ENCODE measurements at regions not wholly inside any gene's neighbourhood (a gene's known extent, or its start where the extent isn't known, plus 50 kb on each side); places are given as distances from the start of the nearest gene placed in this dataset.
A peak's percentile ranks its signal among the peaks of the same experiment; 100 is the strongest.
"Not testable (repeated sequence)": the region's sequence is repeated elsewhere in the genome, so short reads cannot be mapped to it uniquely, and the experiment has no call there.

DNA sequence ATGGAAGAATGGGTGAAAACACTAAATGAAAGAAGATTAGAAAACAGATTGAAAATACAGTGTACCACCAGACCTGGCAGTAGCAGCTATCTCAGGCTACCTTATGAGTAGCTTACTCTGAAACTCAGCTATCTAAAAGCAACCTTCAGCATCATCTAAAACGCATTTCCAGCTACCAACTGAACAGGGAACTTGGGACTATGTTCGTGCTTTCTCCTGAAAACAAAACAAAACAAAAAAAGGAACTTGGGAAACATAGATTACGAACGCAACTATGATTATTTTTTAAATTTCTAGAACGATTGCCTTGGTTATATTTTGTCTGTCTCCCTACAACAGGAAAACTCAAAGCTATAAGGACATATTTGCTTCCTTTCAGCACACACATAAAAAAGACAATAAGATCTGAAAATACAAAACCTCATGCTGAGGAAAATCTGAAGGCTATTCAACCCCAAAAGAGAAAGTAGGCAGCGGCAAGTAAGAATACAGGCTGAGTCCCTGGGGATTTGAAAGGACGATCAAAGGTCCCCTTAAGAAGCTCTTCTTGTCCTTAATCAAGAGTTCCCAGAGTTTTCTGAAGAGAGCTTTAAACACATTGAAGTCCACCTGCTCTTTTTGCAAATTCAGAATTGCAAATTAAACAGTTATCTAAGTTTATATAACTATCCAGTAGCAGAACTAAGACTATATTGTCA lies 53.4 kb downstream of the OR2K2 start:
- DNase-seq (ENCODE audit: insufficient read length) (no peak), FAIRE-seq (no peak)

DNA sequence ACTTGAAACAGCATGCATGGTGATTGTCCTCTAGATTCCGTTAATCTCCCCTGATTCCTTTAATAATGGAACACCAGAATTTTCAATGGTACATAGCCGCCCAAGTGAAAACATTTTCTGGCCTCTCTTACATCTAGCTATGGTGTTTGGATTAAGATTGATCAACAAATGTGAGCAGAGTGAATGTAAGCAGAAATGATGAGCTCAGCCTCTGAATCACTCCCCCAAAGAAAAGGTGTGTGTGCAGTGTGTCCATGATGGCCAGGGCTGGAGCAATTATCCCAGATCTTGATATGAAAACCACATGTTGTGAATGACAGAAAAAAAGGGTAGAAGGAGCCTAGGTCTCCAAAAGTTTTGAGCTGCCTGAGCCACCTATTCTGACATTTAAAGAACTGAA lies 55.3 kb downstream of the OR2K2 start:
- DNase-seq (ENCODE audit: insufficient read length) (no peak), FAIRE-seq (no peak)
- TF ChIP-seq POLR2AphosphoS5 (IDR thresholded peaks at IDR 0.05; ENCODE audit: low read depth, low read length): no peak

More for the DNA sequence above, 53.4 kb downstream of the OR2K2 start:
- no peak for TF ChIP-seq TAF1 (IDR thresholded peaks at IDR 0.05; ENCODE audit: borderline replicate concordance, low read depth, low read length)
- TF ChIP-seq POLR2A (IDR thresholded peaks at IDR 0.05; ENCODE audit: low read depth, low read length): no peak
- TF ChIP-seq POLR2AphosphoS5 (IDR thresholded peaks at IDR 0.05; ENCODE audit: low read depth, low read length): no peak

- no peak for FAIRE-seq
- DNase-seq (ENCODE audit: insufficient read length): no peak
Measured at GRCh38 chr9:111272581-111272980, 57.4 kb downstream of the OR2K2 start.

GRCh38 chr9:111271481-111272080 lies 58.4 kb downstream of the OR2K2 start:
- TF ChIP-seq TAF1 (IDR thresholded peaks at IDR 0.05; ENCODE audit: borderline replicate concordance, low read depth, low read length) (no peak), POLR2AphosphoS5 (IDR thresholded peaks at IDR 0.05; ENCODE audit: low read depth, low read length) (no peak), POLR2A (IDR thresholded peaks at IDR 0.05; ENCODE audit: low read depth, low read length) (no peak)
- FAIRE-seq (no peak), DNase-seq (ENCODE audit: insufficient read length) (no peak)

More at GRCh38 chr9:111272581-111272980, 57.4 kb downstream of the OR2K2 start:
- TF ChIP-seq POLR2AphosphoS5 (IDR thresholded peaks at IDR 0.05; ENCODE audit: low read depth, low read length) (no peak), TAF1 (IDR thresholded peaks at IDR 0.05; ENCODE audit: borderline replicate concordance, low read depth, low read length) (no peak)

GRCh38 chr9:111271047-111271446 lies 59.0 kb downstream of the OR2K2 start:
- TF ChIP-seq POLR2AphosphoS5 (IDR thresholded peaks at IDR 0.05; ENCODE audit: low read depth, low read length) (no peak), POLR2A (IDR thresholded peaks at IDR 0.05; ENCODE audit: low read depth, low read length) (no peak), TAF1 (IDR thresholded peaks at IDR 0.05; ENCODE audit: borderline replicate concordance, low read depth, low read length) (no peak)
- DNase-seq (ENCODE audit: insufficient read length) (no peak), FAIRE-seq (peak; percentile 67)

DNA sequence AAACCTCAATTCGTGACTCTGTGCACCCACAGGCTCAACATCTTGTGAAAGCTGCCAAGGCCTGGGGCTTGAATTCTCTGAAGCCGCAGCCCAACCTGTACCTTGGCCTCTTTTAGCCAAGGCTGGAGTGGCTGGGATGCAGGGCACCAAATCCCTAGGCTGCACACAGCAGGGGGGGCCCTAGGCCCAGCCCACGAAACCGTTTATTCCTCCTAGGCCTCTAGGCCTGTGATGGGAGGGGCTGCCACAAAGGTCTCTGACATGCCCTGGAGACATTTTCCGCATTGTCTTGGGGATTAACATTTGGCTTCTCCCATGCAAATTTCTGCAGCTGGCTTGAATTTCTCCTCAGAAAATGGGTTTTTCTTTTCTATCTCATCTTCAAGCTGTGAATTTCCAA lies 64.0 kb downstream of the OR2K2 start:
- FAIRE-seq; DNase-seq (ENCODE audit: insufficient read length): not testable (repeated sequence)

DNA sequence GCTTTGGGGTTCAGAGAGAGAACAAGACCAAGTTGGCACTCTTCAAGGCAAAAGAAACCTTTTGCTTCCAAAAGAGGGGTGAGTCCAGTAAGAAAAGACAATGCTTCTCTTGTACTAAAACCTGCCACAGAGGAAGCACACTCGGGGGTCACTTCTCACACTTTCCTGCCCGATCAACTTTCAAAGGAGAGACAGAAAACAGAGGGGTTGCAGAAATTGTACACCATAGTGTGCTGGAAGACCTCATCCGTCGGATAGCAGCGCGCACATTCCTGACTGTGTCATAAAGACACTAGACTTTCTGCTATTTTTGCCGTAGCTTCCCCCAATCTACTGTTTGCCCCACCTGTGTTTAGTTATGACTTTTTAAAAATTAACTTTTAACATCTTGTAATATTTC lies 66.9 kb downstream of the OR2K2 start:
- FAIRE-seq: no peak
- no peak for TF ChIP-seq POLR2A (IDR thresholded peaks at IDR 0.05; ENCODE audit: low read depth, low read length)
- TF ChIP-seq POLR2AphosphoS5 (IDR thresholded peaks at IDR 0.05; ENCODE audit: low read depth, low read length): no peak
- no peak for TF ChIP-seq TAF1 (IDR thresholded peaks at IDR 0.05; ENCODE audit: borderline replicate concordance, low read depth, low read length)
- no peak for DNase-seq (ENCODE audit: insufficient read length)

GRCh38 chr9:111258875-111259271 lies 71.2 kb downstream of the OR2K2 start:
- TF ChIP-seq TAF1 (IDR thresholded peaks at IDR 0.05; ENCODE audit: borderline replicate concordance, low read depth, low read length): no peak
- no peak for TF ChIP-seq POLR2AphosphoS5 (IDR thresholded peaks at IDR 0.05; ENCODE audit: low read depth, low read length)
- TF ChIP-seq POLR2A (IDR thresholded peaks at IDR 0.05; ENCODE audit: low read depth, low read length): no peak
- DNase-seq (ENCODE audit: insufficient read length) (no peak), FAIRE-seq (no peak)

- no peak for DNase-seq (ENCODE audit: insufficient read length)
- TF ChIP-seq TAF1 (IDR thresholded peaks at IDR 0.05; ENCODE audit: borderline replicate concordance, low read depth, low read length): no peak
- TF ChIP-seq POLR2AphosphoS5 (IDR thresholded peaks at IDR 0.05; ENCODE audit: low read depth, low read length): no peak
- no peak for TF ChIP-seq POLR2A (IDR thresholded peaks at IDR 0.05; ENCODE audit: low read depth, low read length)
- no peak for FAIRE-seq
Measured at GRCh38 chr9:111258209-111258874, 71.7 kb downstream of the OR2K2 start.

DNA sequence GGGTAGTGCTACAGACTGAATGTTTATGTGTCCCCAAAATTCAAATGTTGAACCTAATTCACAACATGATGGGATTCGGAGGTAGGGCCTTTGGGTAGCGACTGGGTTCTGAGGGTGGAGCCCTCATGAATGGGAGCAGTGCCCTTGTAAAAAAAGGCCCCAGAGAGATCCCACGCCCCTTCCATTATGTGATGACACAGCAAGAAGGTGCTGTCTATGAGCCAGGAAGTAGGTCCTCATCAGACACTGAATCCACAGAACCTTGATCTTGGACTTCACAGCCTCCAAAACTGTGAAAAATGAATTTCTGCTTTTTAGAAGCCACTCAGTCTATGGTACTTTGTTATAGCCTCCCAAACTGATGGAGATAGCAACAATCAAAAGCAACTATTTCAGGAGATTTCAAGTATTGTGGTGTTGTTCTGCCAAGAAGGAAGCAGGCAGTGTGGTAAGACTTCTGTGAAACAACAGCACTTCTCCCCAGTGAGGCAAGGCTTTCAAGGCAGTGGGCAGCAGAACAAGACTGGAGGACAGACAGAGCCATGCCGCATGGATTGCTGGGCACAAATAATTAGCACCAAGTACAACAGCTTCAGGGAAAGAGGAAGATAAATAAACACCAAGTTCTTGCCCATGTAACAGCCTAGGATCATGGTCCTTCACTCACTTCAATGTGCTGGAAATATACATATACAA lies 76.1 kb downstream of the OR2K2 start:
- TF ChIP-seq POLR2A (IDR thresholded peaks at IDR 0.05; ENCODE audit: low read depth, low read length): no peak
- no peak for TF ChIP-seq TAF1 (IDR thresholded peaks at IDR 0.05; ENCODE audit: borderline replicate concordance, low read depth, low read length)
- no peak for TF ChIP-seq POLR2AphosphoS5 (IDR thresholded peaks at IDR 0.05; ENCODE audit: low read depth, low read length)
- FAIRE-seq: no peak
- DNase-seq (ENCODE audit: insufficient read length): no peak

- no peak for DNase-seq (ENCODE audit: insufficient read length)
Measured at GRCh38 chr9:111250875-111251842, 78.9 kb downstream of the OR2K2 start.

More at GRCh38 chr9:111250875-111251842, 78.9 kb downstream of the OR2K2 start:
- TF ChIP-seq TAF1 (IDR thresholded peaks at IDR 0.05; ENCODE audit: borderline replicate concordance, low read depth, low read length) (no peak), POLR2AphosphoS5 (IDR thresholded peaks at IDR 0.05; ENCODE audit: low read depth, low read length) (no peak), POLR2A (IDR thresholded peaks at IDR 0.05; ENCODE audit: low read depth, low read length) (no peak)
- FAIRE-seq: no peak

Measured in GM12892 (cell line).